H1 (cell line): ENCODE measurements at regions not wholly inside any gene's neighbourhood (a gene's known extent, or its start where the extent isn't known, plus 50 kb on each side); places are given as distances from the start of the nearest gene placed in this dataset.
A peak's percentile ranks its signal among the peaks of the same experiment; 100 is the strongest.

Experiments
- CTCF ChIA-PET: fragments of 300-600 bp; sonication (Branson Sonifier 250); formaldehyde crosslinking; loops from one replicate; lab custom pipeline; 2021; ENCODE audit not compliant: partially characterized antibody; lab: Charles Lee
- POLR2A ChIA-PET: fragments of 300-600 bp; sonication (Branson Sonifier 250); formaldehyde crosslinking; loops from one replicate; lab custom pipeline; 2021; ENCODE audit warnings: inconsistent platforms; ENCODE audit not compliant: partially characterized antibody; lab: Charles Lee
- DNase-seq, 2 experiments: peaks; one replicate each; pipeline versions ENCODE4 v3.0.0 to v3.0.0-alpha.2; 2010 to 2022; ENCODE audit warnings: low spot score in 2 of 2, low read depth in 1 of 2, mixed read lengths in 1 of 2
- FAIRE-seq: peaks from 2 replicates; lab custom pipeline; 2011; peaks lifted over from hg19 to GRCh38; lab: Jason Lieb, UNC
- H2AFZ ChIP-seq: 2 replicates; pipeline ENCODE4 v1.8.1; 2012; ENCODE audit warnings: low read length, inconsistent platforms
- H2AK5ac ChIP-seq: 2 replicates; pipeline ENCODE4 v1.6.1; 2013; ENCODE audit warnings: low read depth, low read length
- H2BK120ac ChIP-seq: replicated peaks from 2 replicates; pipeline ENCODE3; 2013; ENCODE audit warnings: low read depth, low read length, inconsistent platforms
- H2BK12ac ChIP-seq: 2 replicates; pipeline ENCODE4 v1.6.1; 2013; ENCODE audit warnings: low read depth, low read length
- H2BK15ac ChIP-seq: 2 replicates; pipeline ENCODE4 v1.6.1; 2013; ENCODE audit warnings: low read length
- H2BK20ac ChIP-seq: 2 replicates; pipeline ENCODE4 v1.6.1; 2013; ENCODE audit warnings: low read length
- H2BK5ac ChIP-seq: 2 replicates; pipeline ENCODE4 v1.6.1; 2013; ENCODE audit warnings: low read depth, low read length
- H3K14ac ChIP-seq: 2 replicates; pipeline ENCODE4 v1.6.1; 2013; ENCODE audit warnings: inconsistent platforms; ENCODE audit not compliant: insufficient read length
- H3K18ac ChIP-seq: 2 replicates; pipeline ENCODE4 v1.6.1; 2013; ENCODE audit warnings: low read length; ENCODE audit errors: extremely low read depth
- H3K23ac ChIP-seq: 2 replicates; pipeline ENCODE4 v1.6.1; 2013; ENCODE audit warnings: inconsistent platforms; ENCODE audit not compliant: insufficient read length
- H3K23me2 ChIP-seq: 2 replicates; pipeline ENCODE4 v1.6.1; 2013; ENCODE audit warnings: low read depth, low read length
- H3K27ac ChIP-seq: 2 replicates; pipeline ENCODE4 v1.6.1; 2011; ENCODE audit warnings: low read depth, low read length, inconsistent platforms
- H3K27me3 ChIP-seq, 4 experiments: replicated peaks in 1 of 4; 1 replicate in 1 of 4; 2 replicates in 3 of 4; pipeline versions ENCODE4 v1.6.1 to v1.8.1; 2011 to 2013; ENCODE audit warnings: low read length in 3 of 4, mild to moderate bottlenecking in 3 of 4, inconsistent platforms in 2 of 4, mixed read lengths in 2 of 4, moderate library complexity in 1 of 4; ENCODE audit not compliant: control insufficient read depth in 3 of 4, insufficient read depth in 3 of 4; ENCODE audit errors: extremely low read depth in 1 of 4
- H3K36me3 ChIP-seq, 4 experiments: 2 replicates each; pipeline versions ENCODE4 v1.6.1 to v1.8.1; 2011 to 2013; ENCODE audit warnings: mild to moderate bottlenecking in 4 of 4, low read length in 3 of 4, moderate library complexity in 2 of 4, control low read depth in 1 of 4, inconsistent platforms in 1 of 4; ENCODE audit not compliant: insufficient read depth in 4 of 4, control insufficient read depth in 2 of 4
- H3K4ac ChIP-seq: replicated peaks from 2 replicates; pipeline ENCODE3; 2013; ENCODE audit warnings: low read length, low read depth, mixed read lengths, inconsistent platforms; ENCODE audit not compliant: insufficient read length
- H3K4me1 ChIP-seq, 4 experiments: replicated peaks in 1 of 4; 1 replicate in 1 of 4; 2 replicates in 3 of 4; pipeline versions ENCODE4 v1.6.1 to v1.8.1; 2011 to 2013; ENCODE audit warnings: low read length in 3 of 4, inconsistent platforms in 2 of 4, mixed read lengths in 1 of 4; ENCODE audit not compliant: insufficient read depth in 4 of 4, control insufficient read depth in 3 of 4
- H3K4me2 ChIP-seq, 2 experiments: 2 replicates each; pipeline versions ENCODE4 v1.6.1 to v1.8.1; 2011 to 2013; ENCODE audit warnings: low read depth in 2 of 2, low read length in 2 of 2, control low read depth in 1 of 2, inconsistent platforms in 1 of 2, mild to moderate bottlenecking in 1 of 2; ENCODE audit not compliant: insufficient read depth in 1 of 2
- H3K4me3 ChIP-seq, 4 experiments: fragments of 200-600, 300-600 bp in 1 of 4; sonication (generic), shearing (Covaris generic), sonication (Bioruptor Twin) in 1 of 4; 2 replicates each; pipeline versions ENCODE4 v1.5.1 to v1.8.1; 2011 to 2016; ENCODE audit warnings: low read length in 4 of 4, low read depth in 3 of 4, control low read depth in 2 of 4, inconsistent platforms in 2 of 4, mild to moderate bottlenecking in 2 of 4, mixed read lengths in 1 of 4, moderate library complexity in 1 of 4; ENCODE audit not compliant: insufficient read depth in 2 of 4; ENCODE audit errors: extremely low read depth in 1 of 4
- H3K56ac ChIP-seq: replicated peaks from 2 replicates; pipeline ENCODE3; 2013; ENCODE audit warnings: low read depth, mild to moderate bottlenecking, mixed read lengths, low read length, inconsistent platforms; ENCODE audit not compliant: insufficient read length
- H3K79me1 ChIP-seq: 2 replicates; pipeline ENCODE4 v1.6.1; 2013; ENCODE audit warnings: low read depth, low read length, control low read depth
- H3K79me2 ChIP-seq, 2 experiments: 2 replicates each; pipeline versions ENCODE4 v1.6.1 to v1.8.1; 2012 to 2013; ENCODE audit warnings: low read length in 2 of 2, mild to moderate bottlenecking in 2 of 2, inconsistent platforms in 1 of 2; ENCODE audit not compliant: insufficient read depth in 2 of 2, control insufficient read depth in 1 of 2
- H3K9ac ChIP-seq, 4 experiments: replicated peaks in 1 of 4; 1 replicate in 1 of 4; 2 replicates in 3 of 4; pipeline versions ENCODE4 v1.6.1 to v1.8.1; 2011 to 2013; ENCODE audit warnings: low read depth in 3 of 4, low read length in 3 of 4, control low read depth in 2 of 4, mild to moderate bottlenecking in 2 of 4, moderate library complexity in 2 of 4, inconsistent platforms in 1 of 4; ENCODE audit errors: extremely low read depth in 1 of 4
- H3K9me3 ChIP-seq, 2 experiments: 2 replicates each; pipeline versions ENCODE4 v1.6.1 to v1.8.1; 2012 to 2013; ENCODE audit warnings: mild to moderate bottlenecking in 2 of 2, moderate library complexity in 2 of 2, control low read depth in 1 of 2, inconsistent platforms in 1 of 2, low read depth in 1 of 2, low read length in 1 of 2, mixed read lengths in 1 of 2; ENCODE audit not compliant: insufficient read depth in 2 of 2
- H4K20me1 ChIP-seq, 2 experiments: replicated peaks in 1 of 2; 2 replicates each; pipeline versions ENCODE3 to v1.8.1; 2011 to 2013; ENCODE audit warnings: inconsistent platforms in 2 of 2, low read length in 2 of 2, mild to moderate bottlenecking in 1 of 2; ENCODE audit not compliant: insufficient read depth in 2 of 2, control insufficient read depth in 1 of 2
- H4K5ac ChIP-seq: 2 replicates; pipeline ENCODE4 v1.6.1; 2013; ENCODE audit warnings: low read length, low read depth, mixed read lengths, inconsistent platforms; ENCODE audit not compliant: insufficient read length
- H4K8ac ChIP-seq: 2 replicates; pipeline ENCODE4 v1.8.0; 2013; ENCODE audit warnings: mild to moderate bottlenecking, moderate library complexity, low read length, inconsistent platforms; ENCODE audit not compliant: insufficient read depth; ENCODE audit errors: extremely low read depth
- H4K91ac ChIP-seq: replicated peaks from 2 replicates; pipeline ENCODE3; 2013; ENCODE audit warnings: low read length, mixed read lengths, inconsistent platforms; ENCODE audit not compliant: insufficient read length
- ASH2L ChIP-seq: fragments of 200-600, 300-600 bp; sonication (generic); IDR thresholded peaks from one replicate; pipeline ENCODE4 v1.7.1; 2017; ENCODE audit warnings: low read length
- HDAC2 ChIP-seq, 2 experiments: fragments of 300-600 bp in 1 of 2; sonication (generic) in 1 of 2; IDR thresholded peaks; 2 replicates each; pipeline ENCODE4 v1.6.1; 2011 to 2012; ENCODE audit warnings: low read depth in 2 of 2, low read length in 2 of 2, mild to moderate bottlenecking in 2 of 2, moderate library complexity in 2 of 2, borderline replicate concordance in 1 of 2, inconsistent platforms in 1 of 2
- HDAC6 ChIP-seq: IDR thresholded peaks from one replicate; pipeline ENCODE4 v1.7.1; 2012; ENCODE audit warnings: low read depth, mild to moderate bottlenecking, inconsistent platforms, low read length, moderate library complexity
- KDM5A ChIP-seq: fragments of 200-600 bp; IDR thresholded peaks from 2 replicates; pipeline ENCODE4 v1.7.1; 2012; ENCODE audit warnings: mild to moderate bottlenecking, low read length, inconsistent platforms, mixed read lengths
- NRF1 ChIP-seq: IDR thresholded peaks from 2 replicates; pipeline ENCODE4 v1.6.1; 2011; ENCODE audit warnings: mild to moderate bottlenecking, low read depth, low read length, improper control_type of control experiment
- POU5F1 ChIP-seq: IDR thresholded peaks from 2 replicates; pipeline ENCODE4 v1.6.1; 2011; ENCODE audit warnings: low read depth, mild to moderate bottlenecking, low read length, moderate library complexity
- RAD21 ChIP-seq, 2 experiments: IDR thresholded peaks in 1 of 2; conservative IDR thresholded peaks in 1 of 2; 2 replicates each; pipeline ENCODE4 v1.6.1; 2011; ENCODE audit warnings: low read depth in 2 of 2, low read length in 2 of 2, improper control_type of control experiment in 1 of 2, inconsistent platforms in 1 of 2, mild to moderate bottlenecking in 1 of 2, moderate library complexity in 1 of 2
- RBBP5 ChIP-seq: IDR thresholded peaks from 2 replicates; pipeline ENCODE4 v1.7.1; 2012; ENCODE audit warnings: low read depth, mild to moderate bottlenecking, inconsistent platforms, low read length, moderate library complexity, borderline replicate concordance
- RXRA ChIP-seq: IDR thresholded peaks from 2 replicates; pipeline ENCODE4 v1.6.1; 2011; ENCODE audit warnings: low read depth, mild to moderate bottlenecking, low read length, moderate library complexity; ENCODE audit not compliant: insufficient read depth
- SIX5 ChIP-seq: IDR thresholded peaks from 2 replicates; pipeline ENCODE4 v1.6.1; 2011; ENCODE audit warnings: mild to moderate bottlenecking, low read depth, low read length
- TAF7 ChIP-seq: optimal IDR thresholded peaks from 2 replicates; pipeline ENCODE3; 2011; ENCODE audit warnings: low read depth, mild to moderate bottlenecking, inconsistent platforms, low read length, moderate library complexity, borderline replicate concordance
- USF2 ChIP-seq: IDR thresholded peaks from 2 replicates; pipeline ENCODE4 v1.6.1; 2011; ENCODE audit warnings: low read length, improper control_type of control experiment
- WGBS, 2 experiments: shearing (Covaris generic) in 1 of 2; methylation state at CpG; one replicate each; pipeline versions ENCODE4 v1.1.6 to v1.1.7; 2013 to 2015; ENCODE audit warnings: low lambda C conversion rate in 2 of 2, mixed read lengths in 2 of 2, inconsistent platforms in 1 of 2, low coverage in 1 of 2, missing lambda C conversion rate in 1 of 2; ENCODE audit not compliant: insufficient replicate concordance in 2 of 2, insufficient coverage in 1 of 2, insufficient read length in 1 of 2; ENCODE audit errors: extremely low coverage in 1 of 2, missing lambda C conversion rate in 1 of 2; 5-methylcytosine and 5-hydroxymethylcytosine counted together

DNA sequence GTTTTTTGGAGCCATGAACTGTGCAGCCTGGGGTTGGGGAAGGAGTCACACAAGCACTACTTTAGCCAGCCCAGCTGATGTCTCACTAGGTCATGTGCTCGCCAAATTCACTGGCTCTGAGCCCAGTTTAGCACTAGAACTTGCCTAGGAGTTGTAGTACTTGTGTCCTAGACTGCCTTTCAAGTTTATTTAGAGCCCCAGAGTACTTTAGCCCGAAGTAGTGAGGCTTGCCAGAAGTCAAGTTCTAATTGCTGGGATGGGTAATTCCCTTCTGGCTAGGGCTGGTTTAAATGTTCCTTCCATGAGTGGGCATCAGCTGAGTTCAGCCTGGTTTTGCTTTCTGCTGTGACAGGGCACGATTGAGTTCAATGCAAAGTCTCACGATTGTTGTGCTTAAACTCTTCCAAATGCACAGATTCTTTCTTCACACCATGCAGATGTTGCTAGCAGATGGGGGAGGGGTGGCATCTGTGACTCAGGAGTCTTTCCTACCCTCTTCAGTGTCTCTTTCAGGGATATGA lies 228.2 kb upstream of the ZPLD1 start:
- H3K4me3 ChIP-seq = no peak overlapping the region
- no peak overlapping the region for H2AK5ac ChIP-seq
- no peak overlapping the region for H4K5ac ChIP-seq
- 0 out of 2 replicates have a peak overlapping the region, but pooled peaks have one; percentile 40 for H2AFZ ChIP-seq
- H3K18ac ChIP-seq = no peak overlapping the region
- no peak overlapping the region for H3K27ac ChIP-seq
- no peaks in the 10 kb centered on the region for H3K79me1 ChIP-seq
- 83% methylated on average over 4 of the region's 4 CpGs; no CpG with 5 or more reads in 1 of the 2 experiments for WGBS, 2 experiments
- no peak overlapping the region for H2BK5ac ChIP-seq
- H3K9ac ChIP-seq = no peak overlapping the region
- no peak overlapping the region; a peak in 1 of 4 replicates for H3K4me2 ChIP-seq
- H3K56ac ChIP-seq = no peak overlapping the region
- FAIRE-seq = no peak
- H3K36me3 ChIP-seq = no peaks in the 10 kb centered on the region
- CTCF ChIA-PET = interaction anchor here (3.1 kb wide), 1 partner anchor 22 kb away, joined by 8 read pairs; no protein-coding TSS in a partner anchor
- no peak overlapping the region for H4K8ac ChIP-seq
- no peaks in the 10 kb centered on the region for H4K20me1 ChIP-seq
- no peak overlapping the region for H3K4ac ChIP-seq
- H2BK120ac ChIP-seq = no peak overlapping the region
- POLR2A ChIA-PET = no interaction called here
- DNase-seq = no peak
- H3K23ac ChIP-seq = no peak overlapping the region
- no peak overlapping the region for H2BK15ac ChIP-seq
- H2BK20ac ChIP-seq = no peak overlapping the region
- H3K4me1 ChIP-seq = peaks cover 0 to 10% (median 1%) of the 10 kb centered on the region in 4 experiments; a peak in 2 of 7 replicates
- H3K79me2 ChIP-seq = no peaks in the 10 kb centered on the region
- H4K91ac ChIP-seq = no peak overlapping the region
- H3K14ac ChIP-seq = no peak overlapping the region
- H2BK12ac ChIP-seq = no peak overlapping the region
- 0 out of 4 replicates have a peak, but pooled peaks cover 0 to 3% of the 10 kb centered on the region in 2 experiments for H3K9me3 ChIP-seq
- no peaks in the 10 kb centered on the region for H3K27me3 ChIP-seq
- H3K23me2 ChIP-seq = no peaks in the 10 kb centered on the region
- no peak for TF ChIP-seq USF2
- no peak for TF ChIP-seq HDAC6
- TF ChIP-seq RXRA = no peak
- TF ChIP-seq TAF7 = no peak
- no peak for TF ChIP-seq ASH2L
- no peak for TF ChIP-seq SIX5
- no peak for TF ChIP-seq KDM5A
- TF ChIP-seq RAD21 (IDR thresholded peaks at IDR 0.05 in 1 of 2, conservative IDR thresholded peaks at IDR 0.05 in 1 of 2; ENCODE audit: low read depth in 2 of 2, low read length in 2 of 2) = no peak
- no peak for TF ChIP-seq NRF1
- TF ChIP-seq HDAC2 (IDR thresholded peaks at IDR 0.05; ENCODE audit: borderline replicate concordance in 1 of 2, low read depth in 2 of 2, low read length in 2 of 2) = no peak
- TF ChIP-seq POU5F1 = no peak
- TF ChIP-seq RBBP5 = no peak
